ENCODE measurements at regions not wholly inside any gene's neighbourhood (a gene's known extent, or its start where the extent isn't known, plus 50 kb on each side); places are given as distances from the start of the nearest gene placed in this dataset.

DNA sequence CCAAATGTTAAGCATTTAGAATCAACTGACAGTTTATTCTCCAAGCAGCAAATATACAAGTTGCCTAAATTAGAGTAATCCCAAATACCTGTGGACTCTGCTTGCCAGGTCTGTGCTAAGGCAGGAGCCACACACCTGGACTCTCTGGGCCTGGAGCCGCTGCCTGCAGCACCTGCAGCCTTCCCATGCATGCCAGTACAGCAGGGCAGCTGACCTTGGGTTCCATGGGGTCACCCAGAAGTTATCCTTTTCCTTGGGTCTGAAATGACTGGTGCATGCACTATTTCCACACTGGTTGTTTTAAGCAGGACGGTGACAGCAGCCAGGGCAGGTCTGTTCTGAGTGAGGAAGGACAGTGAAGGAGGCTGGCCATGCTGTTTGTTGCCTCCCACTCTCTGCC is 573.2 kb downstream of the GLRX3 start:
- H3K27ac ChIP-seq, result no peak overlapping the region
- H3K9me3 ChIP-seq, result no peaks in the 10 kb centered on the region
- DNase-seq (ENCODE audit: low spot score in 2 of 2), result no peak
- no peak overlapping the region for H3K4me3 ChIP-seq
- TF ChIP-seq, protein P1, sequence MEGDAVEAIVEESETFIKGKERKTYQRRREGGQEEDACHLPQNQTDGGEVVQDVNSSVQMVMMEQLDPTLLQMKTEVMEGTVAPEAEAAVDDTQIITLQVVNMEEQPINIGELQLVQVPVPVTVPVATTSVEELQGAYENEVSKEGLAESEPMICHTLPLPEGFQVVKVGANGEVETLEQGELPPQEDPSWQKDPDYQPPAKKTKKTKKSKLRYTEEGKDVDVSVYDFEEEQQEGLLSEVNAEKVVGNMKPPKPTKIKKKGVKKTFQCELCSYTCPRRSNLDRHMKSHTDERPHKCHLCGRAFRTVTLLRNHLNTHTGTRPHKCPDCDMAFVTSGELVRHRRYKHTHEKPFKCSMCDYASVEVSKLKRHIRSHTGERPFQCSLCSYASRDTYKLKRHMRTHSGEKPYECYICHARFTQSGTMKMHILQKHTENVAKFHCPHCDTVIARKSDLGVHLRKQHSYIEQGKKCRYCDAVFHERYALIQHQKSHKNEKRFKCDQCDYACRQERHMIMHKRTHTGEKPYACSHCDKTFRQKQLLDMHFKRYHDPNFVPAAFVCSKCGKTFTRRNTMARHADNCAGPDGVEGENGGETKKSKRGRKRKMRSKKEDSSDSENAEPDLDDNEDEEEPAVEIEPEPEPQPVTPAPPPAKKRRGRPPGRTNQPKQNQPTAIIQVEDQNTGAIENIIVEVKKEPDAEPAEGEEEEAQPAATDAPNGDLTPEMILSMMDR (IDR thresholded peaks at IDR 0.05), result no peak
- H3K4me1 ChIP-seq, result no peaks in the 10 kb centered on the region
- no peaks in the 10 kb centered on the region for H3K36me3 ChIP-seq
- H3K27me3 ChIP-seq, result no peaks in the 10 kb centered on the region
- intact Hi-C loops (cut with DNase I), result no loop called here

DNA sequence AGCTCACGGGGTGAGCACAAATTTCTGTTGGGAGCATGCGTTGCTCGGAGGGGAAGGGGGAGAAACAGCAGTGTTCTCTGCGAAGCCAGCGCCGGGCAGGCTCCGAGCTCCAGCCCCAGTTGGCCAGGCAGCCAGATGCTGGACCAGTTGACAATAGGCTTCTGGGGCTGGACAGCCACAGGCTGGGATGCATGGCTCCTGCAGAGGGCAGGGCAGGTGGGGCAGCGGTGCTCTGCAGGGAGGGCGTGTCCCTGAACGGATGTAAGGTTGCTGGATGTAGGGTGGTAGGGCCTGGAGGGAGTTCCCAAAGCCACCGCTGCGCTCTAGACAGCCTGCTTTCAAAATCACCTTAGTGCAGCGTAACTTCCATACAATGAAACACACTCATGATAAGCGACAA is 574.9 kb downstream of the GLRX3 start:
- Histone ChIP-seq H3K27me3 (no peaks in the 10 kb centered on the region), H3K27ac (no peak overlapping the region), H3K9me3 (no peaks in the 10 kb centered on the region), H3K4me1 (no peaks in the 10 kb centered on the region), H3K36me3 (no peaks in the 10 kb centered on the region), H3K4me3 (no peak overlapping the region)
- intact Hi-C loops (cut with DNase I), result no loop called here
- TF ChIP-seq, protein P1 (IDR thresholded peaks at IDR 0.05), result no peak
- no peak for DNase-seq (ENCODE audit: low spot score in 2 of 2)

DNA sequence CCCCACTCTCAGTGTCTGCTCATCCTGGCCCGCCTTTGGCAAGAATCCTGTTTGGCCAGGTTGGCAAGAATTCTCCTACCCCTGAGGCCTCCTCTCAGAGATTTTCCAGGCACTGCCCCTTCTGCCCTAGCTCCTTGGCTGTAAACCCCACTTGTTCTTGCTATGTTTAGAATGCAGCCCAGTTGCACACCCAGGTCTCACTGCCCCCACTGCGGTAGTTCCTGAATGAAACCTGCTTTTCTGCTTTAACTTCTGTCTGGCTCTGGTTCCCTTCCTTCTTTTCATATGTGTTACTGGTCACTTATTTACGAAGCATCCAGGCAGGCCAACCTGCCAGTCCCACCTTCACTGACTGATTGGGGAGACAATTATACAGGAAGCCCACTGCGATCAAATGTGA is 576.9 kb downstream of the GLRX3 start:
- Histone ChIP-seq H3K27me3 (no peaks in the 10 kb centered on the region), H3K9me3 (no peaks in the 10 kb centered on the region), H3K36me3 (no peaks in the 10 kb centered on the region), H3K4me1 (no peaks in the 10 kb centered on the region), H3K27ac (no peak overlapping the region), H3K4me3 (no peak overlapping the region)
- TF ChIP-seq, protein P1 (IDR thresholded peaks at IDR 0.05), result no peak
- no peak for DNase-seq (ENCODE audit: low spot score in 2 of 2)
- intact Hi-C loops (cut with DNase I), result no loop called here

DNA sequence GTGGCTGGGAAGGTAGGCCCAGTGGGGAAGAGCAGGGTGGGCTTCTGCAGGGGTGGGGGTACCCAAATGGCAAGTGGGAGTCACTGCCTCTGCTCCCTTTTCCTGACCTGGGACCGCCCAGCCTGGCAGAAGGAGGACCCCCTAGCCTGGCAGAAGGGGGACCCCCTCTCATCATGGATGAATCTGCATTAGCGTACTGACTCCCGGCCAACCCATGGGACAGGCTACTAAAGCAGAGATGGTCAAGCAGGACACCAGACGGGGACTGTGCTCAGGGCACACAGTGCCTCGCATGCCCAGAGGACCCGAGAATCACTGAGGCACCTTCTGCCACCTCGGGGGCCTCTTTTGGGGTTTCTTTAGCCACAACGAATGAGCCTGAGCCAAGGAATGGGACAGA is 577.5 kb downstream of the GLRX3 start:
- intact Hi-C loops (cut with DNase I), result no loop called here
- DNase-seq (ENCODE audit: low spot score in 2 of 2), result no peak
- Histone ChIP-seq H3K9me3 (no peaks in the 10 kb centered on the region), H3K27ac (no peak overlapping the region), H3K4me1 (no peaks in the 10 kb centered on the region), H3K27me3 (no peaks in the 10 kb centered on the region), H3K4me3 (no peak overlapping the region), H3K36me3 (no peaks in the 10 kb centered on the region)
- TF ChIP-seq, protein P1 (IDR thresholded peaks at IDR 0.05), result no peak

DNA sequence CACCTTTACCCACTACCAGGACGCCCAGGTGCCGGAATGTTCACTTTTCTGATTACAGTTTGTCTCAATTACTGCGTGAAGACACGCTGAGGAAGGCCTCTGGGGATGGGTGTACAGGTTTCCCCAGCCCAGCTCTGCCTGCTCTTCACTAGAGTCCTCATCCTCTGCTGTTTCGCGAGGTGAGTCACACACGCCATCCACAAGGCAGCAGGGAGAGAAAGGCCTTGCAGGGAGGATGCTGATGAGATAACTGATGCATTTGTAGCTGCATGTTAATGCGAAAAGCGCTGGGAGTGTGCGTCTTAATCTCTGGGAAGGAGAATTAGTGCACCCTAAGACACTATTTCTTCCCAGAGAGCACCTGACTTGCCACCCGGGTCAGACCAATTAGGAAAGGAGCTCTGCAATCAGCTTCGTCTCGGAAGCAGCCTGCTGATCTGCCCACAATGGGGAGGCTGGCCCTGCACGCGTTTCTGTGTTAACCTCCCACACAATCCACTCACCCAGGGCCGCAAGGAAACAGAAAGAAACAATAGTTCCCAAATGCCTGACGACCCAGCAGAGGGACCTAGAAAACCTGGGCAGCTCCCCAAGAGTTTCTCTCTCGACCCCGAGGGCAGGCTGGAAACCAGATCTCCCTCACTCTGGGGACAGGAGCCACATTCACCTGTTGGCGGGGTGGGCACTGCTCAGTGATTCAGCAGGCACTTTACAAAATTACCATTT is 578.7 kb downstream of the GLRX3 start:
- no peaks in the 10 kb centered on the region for H3K4me1 ChIP-seq
- TF ChIP-seq, protein P1 (IDR thresholded peaks at IDR 0.05), result no peak
- no peaks in the 10 kb centered on the region for H3K9me3 ChIP-seq
- H3K36me3 ChIP-seq, result no peaks in the 10 kb centered on the region
- intact Hi-C loops (cut with DNase I), result no loop called here
- no peak for DNase-seq (ENCODE audit: low spot score in 2 of 2)
- no peak overlapping the region for H3K27ac ChIP-seq
- H3K27me3 ChIP-seq, result no peaks in the 10 kb centered on the region
- H3K4me3 ChIP-seq, result no peak overlapping the region

Measured in ascending aorta (tissue), 2 donors.